CD14-positive monocyte (primary cell): ENCODE measurements at regions not wholly inside any gene's neighbourhood (a gene's known extent, or its start where the extent isn't known, plus 50 kb on each side); places are given as distances from the start of the nearest gene placed in this dataset.

Experiments
- DNase-seq, 3 donors: peaks; one replicate each; pipeline ENCODE4 v3.0.0-alpha.2; 2011 to 2022
- H2AFZ ChIP-seq: 2 replicates; pipeline ENCODE4 v1.6.0; 2012; ENCODE audit warnings: mild to moderate bottlenecking, low read depth, low read length, inconsistent platforms; ENCODE audit not compliant: insufficient read depth, poor library complexity, severe bottlenecking
- H3K27ac ChIP-seq, 2 donors: 1 replicate in 1 of 2; 2 replicates in 1 of 2; pipeline ENCODE4 v1.5.1; 2012 to 2013; ENCODE audit warnings: low read length in 2 of 2, control low read depth in 1 of 2, inconsistent platforms in 1 of 2, low read depth in 1 of 2, mild to moderate bottlenecking in 1 of 2
- H3K27me3 ChIP-seq, 2 donors: one replicate each; pipeline versions ENCODE4 v1.6.0 to v1.6.1; 2011 to 2013; ENCODE audit warnings: low read length in 2 of 2; ENCODE audit not compliant: control insufficient read depth in 2 of 2, insufficient read depth in 2 of 2
- H3K36me3 ChIP-seq, 2 donors: replicated peaks in 1 of 2; 1 replicate in 1 of 2; 2 replicates in 1 of 2; pipeline versions ENCODE4 v1.5.1 to v1.6.1; 2012 to 2013; ENCODE audit warnings: low read length in 2 of 2, control low read depth in 1 of 2, inconsistent platforms in 1 of 2, mild to moderate bottlenecking in 1 of 2; ENCODE audit not compliant: insufficient read depth in 2 of 2, control insufficient read depth in 1 of 2
- H3K4me1 ChIP-seq, 2 donors: 1 replicate in 1 of 2; 2 replicates in 1 of 2; pipeline versions ENCODE4 v1.5.1 to v1.6.1; 2012 to 2013; ENCODE audit warnings: low read length in 2 of 2, control low read depth in 1 of 2, inconsistent platforms in 1 of 2, mild to moderate bottlenecking in 1 of 2, moderate library complexity in 1 of 2; ENCODE audit not compliant: insufficient read depth in 2 of 2, control insufficient read depth in 1 of 2
- H3K4me2 ChIP-seq: replicated peaks from 2 replicates; pipeline ENCODE3; 2012; ENCODE audit warnings: low read length, moderate library complexity, mild to moderate bottlenecking; ENCODE audit not compliant: poor library complexity, severe bottlenecking; ENCODE audit errors: extremely low read depth
- H3K4me3 ChIP-seq, 3 experiments: fragments of 200-600 bp in 1 of 3; sonication (generic) in 1 of 3; replicated peaks in 1 of 3; 1 replicate in 2 of 3; 2 replicates in 1 of 3; pipeline ENCODE4 v1.5.1; 2011 to 2013; ENCODE audit warnings: low read length in 3 of 3, mild to moderate bottlenecking in 3 of 3, control low read depth in 2 of 3, low read depth in 2 of 3, inconsistent platforms in 1 of 3, moderate library complexity in 1 of 3
- H3K79me2 ChIP-seq: 2 replicates; pipeline ENCODE4 v1.6.0; 2012; ENCODE audit warnings: mild to moderate bottlenecking, control low read depth, inconsistent platforms, low read length, moderate library complexity; ENCODE audit not compliant: insufficient read depth
- H3K9ac ChIP-seq: 2 replicates; pipeline ENCODE4 v1.6.0; 2017; ENCODE audit warnings: low read length, mild to moderate bottlenecking; ENCODE audit not compliant: insufficient read depth, poor library complexity, severe bottlenecking
- H3K9me3 ChIP-seq, 2 donors: replicated peaks in 1 of 2; 1 replicate in 1 of 2; 2 replicates in 1 of 2; pipeline versions ENCODE4 v1.5.1 to v1.6.1; 2012 to 2013; ENCODE audit warnings: low read length in 2 of 2, control low read depth in 1 of 2; ENCODE audit not compliant: control insufficient read depth in 1 of 2, insufficient read depth in 1 of 2
- H4K20me1 ChIP-seq: 2 replicates; pipeline ENCODE4 v1.6.0; 2012; ENCODE audit warnings: mild to moderate bottlenecking, low read length, control low read depth, moderate library complexity; ENCODE audit not compliant: insufficient read depth
- H3K27ac Mint-ChIP-seq, 7 donors: one replicate each; pipeline ENCODE4 v1.8.0; 2020; ENCODE audit warnings: mild to moderate bottlenecking in 7 of 7, mixed read lengths in 7 of 7, moderate library complexity in 6 of 7, inconsistent platforms in 2 of 7
- H3K27me3 Mint-ChIP-seq, 3 donors: one replicate each; pipeline ENCODE4 v1.8.0; 2021 to 2022; ENCODE audit warnings: low read depth in 3 of 3, mild to moderate bottlenecking in 3 of 3, mixed read lengths in 3 of 3, moderate library complexity in 3 of 3, inconsistent platforms in 1 of 3
- H3K36me3 Mint-ChIP-seq, 2 donors: one replicate each; pipeline ENCODE4 v1.8.0; 2020; ENCODE audit warnings: mixed read lengths in 2 of 2, inconsistent platforms in 1 of 2, mild to moderate bottlenecking in 1 of 2
- H3K4me1 Mint-ChIP-seq: one replicate; pipeline ENCODE4 v1.8.0; 2020; ENCODE audit warnings: mild to moderate bottlenecking, mixed read lengths
- H3K4me3 Mint-ChIP-seq, 2 donors: one replicate each; pipeline ENCODE4 v1.8.0; 2020; ENCODE audit warnings: mild to moderate bottlenecking in 2 of 2, mixed read lengths in 2 of 2, moderate library complexity in 1 of 2
- H3K9me3 Mint-ChIP-seq, 7 donors: one replicate each; pipeline ENCODE4 v1.8.0; 2020 to 2022; ENCODE audit warnings: mixed read lengths in 7 of 7, mild to moderate bottlenecking in 6 of 7, moderate library complexity in 6 of 7, inconsistent platforms in 2 of 7
- WGBS: methylation state at CpG from one replicate; pipeline ENCODE4 v1.1.5; 2013; ENCODE audit warnings: missing lambda C conversion rate; ENCODE audit not compliant: insufficient coverage; 5-methylcytosine and 5-hydroxymethylcytosine counted together
- intact Hi-C, 2 donors: fragments of 100-400 bp; cut with micrococcal nuclease; formaldehyde crosslinking; loops; one replicate each; pipeline versions ENCODE4 v1.15.0 to v1.15.1; 2023
- TF ChIP-seq, protein P1 (sequence below): fragments of 200-600 bp; IDR thresholded peaks from one replicate; pipeline ENCODE4 v1.8.0; 2022; ENCODE audit warnings: antibody characterized with exemption, mild to moderate bottlenecking

DNA sequence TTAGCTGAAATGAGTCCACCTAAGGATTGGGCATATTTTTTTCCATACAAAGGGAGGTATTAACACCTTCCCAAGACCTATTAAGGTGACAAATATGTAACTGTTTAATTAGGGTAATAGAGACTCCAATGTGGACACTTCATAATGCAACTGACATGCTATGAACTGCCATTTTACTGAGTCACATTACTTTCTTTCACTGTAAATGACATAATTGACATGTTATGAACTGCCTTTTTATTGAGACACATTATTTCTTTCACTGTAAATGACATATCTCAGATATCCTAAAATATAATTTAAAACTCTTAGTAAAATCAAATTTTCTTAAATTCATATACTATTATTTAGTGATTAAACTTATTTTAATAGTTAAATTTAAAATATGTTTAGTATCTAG is 528.8 kb upstream of the PCDH15 start:
- no peak overlapping the region for H3K4me3 ChIP-seq
- H3K4me2 ChIP-seq = no peak overlapping the region
- no peaks in the 10 kb centered on the region for H4K20me1 ChIP-seq
- no peaks in the 10 kb centered on the region for H3K4me1 ChIP-seq
- H3K9ac ChIP-seq = no peak overlapping the region
- no peaks in the 10 kb centered on the region for H3K27me3 ChIP-seq
- H3K4me3 Mint-ChIP-seq = no peak overlapping the region
- no peak for DNase-seq
- TF ChIP-seq, protein P1, sequence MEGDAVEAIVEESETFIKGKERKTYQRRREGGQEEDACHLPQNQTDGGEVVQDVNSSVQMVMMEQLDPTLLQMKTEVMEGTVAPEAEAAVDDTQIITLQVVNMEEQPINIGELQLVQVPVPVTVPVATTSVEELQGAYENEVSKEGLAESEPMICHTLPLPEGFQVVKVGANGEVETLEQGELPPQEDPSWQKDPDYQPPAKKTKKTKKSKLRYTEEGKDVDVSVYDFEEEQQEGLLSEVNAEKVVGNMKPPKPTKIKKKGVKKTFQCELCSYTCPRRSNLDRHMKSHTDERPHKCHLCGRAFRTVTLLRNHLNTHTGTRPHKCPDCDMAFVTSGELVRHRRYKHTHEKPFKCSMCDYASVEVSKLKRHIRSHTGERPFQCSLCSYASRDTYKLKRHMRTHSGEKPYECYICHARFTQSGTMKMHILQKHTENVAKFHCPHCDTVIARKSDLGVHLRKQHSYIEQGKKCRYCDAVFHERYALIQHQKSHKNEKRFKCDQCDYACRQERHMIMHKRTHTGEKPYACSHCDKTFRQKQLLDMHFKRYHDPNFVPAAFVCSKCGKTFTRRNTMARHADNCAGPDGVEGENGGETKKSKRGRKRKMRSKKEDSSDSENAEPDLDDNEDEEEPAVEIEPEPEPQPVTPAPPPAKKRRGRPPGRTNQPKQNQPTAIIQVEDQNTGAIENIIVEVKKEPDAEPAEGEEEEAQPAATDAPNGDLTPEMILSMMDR = no peak
- H3K36me3 ChIP-seq = no peaks in the 10 kb centered on the region
- intact Hi-C loops = no loop called here
- no peaks in the 10 kb centered on the region for H3K36me3 Mint-ChIP-seq
- no peak overlapping the region for H3K27ac Mint-ChIP-seq
- H3K79me2 ChIP-seq = no peaks in the 10 kb centered on the region
- no peaks in the 10 kb centered on the region for H3K27me3 Mint-ChIP-seq
- H3K9me3 ChIP-seq = no peaks in the 10 kb centered on the region
- peaks cover 0 to under 1% (median 0%) of the 10 kb centered on the region in 7 donors for H3K9me3 Mint-ChIP-seq
- no peak overlapping the region for H2AFZ ChIP-seq
- no peak overlapping the region for H3K27ac ChIP-seq
- no peaks in the 10 kb centered on the region for H3K4me1 Mint-ChIP-seq

GRCh38 chr10:55320187-55320700 is 519.2 kb upstream of the PCDH15 start:
- TF ChIP-seq, protein P1 = no peak
- no peaks in the 10 kb centered on the region for H3K4me1 ChIP-seq
- peaks cover 0 to 11% (median 5%) of the 10 kb centered on the region in 7 donors for H3K9me3 Mint-ChIP-seq
- no peaks in the 10 kb centered on the region for H3K4me1 Mint-ChIP-seq
- H3K27me3 Mint-ChIP-seq = no peaks in the 10 kb centered on the region
- no peak overlapping the region for H3K9ac ChIP-seq
- no peaks in the 10 kb centered on the region for H3K79me2 ChIP-seq
- no peak for DNase-seq
- WGBS = 87% methylated on average over 2 of the region's 2 CpGs
- H3K27me3 ChIP-seq = no peaks in the 10 kb centered on the region
- intact Hi-C loops = no loop called here
- no peak overlapping the region for H3K27ac ChIP-seq
- no peaks in the 10 kb centered on the region for H3K36me3 ChIP-seq
- H3K4me3 ChIP-seq = no peak overlapping the region
- no peak overlapping the region for H3K4me3 Mint-ChIP-seq
- H3K9me3 ChIP-seq = peaks cover 0 to 2% of the 10 kb centered on the region in 2 donors
- no peak overlapping the region for H3K4me2 ChIP-seq
- H3K27ac Mint-ChIP-seq = no peak overlapping the region
- H4K20me1 ChIP-seq = no peaks in the 10 kb centered on the region
- H3K36me3 Mint-ChIP-seq = no peaks in the 10 kb centered on the region
- H2AFZ ChIP-seq = no peak overlapping the region
